Mesenchymal stem cell (in vitro differentiated cells and primary cell): ENCODE measurements at regions not wholly inside any gene's neighbourhood (a gene's known extent, or its start where the extent isn't known, plus 50 kb on each side); places are given as distances from the start of the nearest gene placed in this dataset.

Source experiments
- DNase-seq: peaks from one replicate; pipeline ENCODE4 v3.0.0-alpha.2; 2013
- H2AFZ ChIP-seq: one replicate; pipeline ENCODE4 v1.6.1; 2013; ENCODE audit warnings: low read depth, mild to moderate bottlenecking, control low read depth, inconsistent platforms, low read length, moderate library complexity
- H2AK5ac ChIP-seq: 2 replicates; pipeline ENCODE4 v1.6.1; 2013; ENCODE audit warnings: low read length, moderate library complexity, mild to moderate bottlenecking, inconsistent platforms; ENCODE audit not compliant: severe bottlenecking
- H2BK120ac ChIP-seq: one replicate; pipeline ENCODE4 v1.6.1; 2013; ENCODE audit warnings: low read depth, mild to moderate bottlenecking, inconsistent platforms, low read length, moderate library complexity
- H2BK12ac ChIP-seq, 2 experiments: one replicate each; pipeline ENCODE4 v1.6.1; 2013; ENCODE audit warnings: inconsistent platforms in 2 of 2, low read length in 2 of 2, mild to moderate bottlenecking in 2 of 2, moderate library complexity in 2 of 2, control low read depth in 1 of 2
- H2BK15ac ChIP-seq: one replicate; pipeline ENCODE4 v1.6.1; 2013; ENCODE audit warnings: mild to moderate bottlenecking, low read depth, inconsistent platforms; ENCODE audit not compliant: poor library complexity, severe bottlenecking
- H2BK5ac ChIP-seq: 2 replicates; pipeline ENCODE4 v1.6.1; 2013; ENCODE audit warnings: low read depth, mild to moderate bottlenecking, low read length, control low read depth, inconsistent platforms; ENCODE audit not compliant: poor library complexity, severe bottlenecking
- H3K14ac ChIP-seq, 2 experiments: one replicate each; pipeline ENCODE4 v1.6.1; 2013; ENCODE audit warnings: inconsistent platforms in 2 of 2, low read length in 2 of 2, control low read depth in 1 of 2, mild to moderate bottlenecking in 1 of 2, moderate library complexity in 1 of 2
- H3K18ac ChIP-seq, 2 experiments: one replicate each; pipeline ENCODE4 v1.6.1; 2013; ENCODE audit warnings: inconsistent platforms in 2 of 2, low read length in 2 of 2, control low read depth in 1 of 2, low read depth in 1 of 2, mild to moderate bottlenecking in 1 of 2
- H3K23ac ChIP-seq, 2 experiments: one replicate each; pipeline ENCODE4 v1.6.1; 2013; ENCODE audit warnings: inconsistent platforms in 2 of 2, low read length in 2 of 2, mild to moderate bottlenecking in 2 of 2, moderate library complexity in 2 of 2, control low read depth in 1 of 2
- H3K27ac ChIP-seq: 2 replicates; pipeline ENCODE4 v1.5.1; 2013; ENCODE audit warnings: mild to moderate bottlenecking, moderate library complexity, low read length, control low read depth, inconsistent platforms; ENCODE audit not compliant: poor library complexity, severe bottlenecking
- H3K27me3 ChIP-seq, 2 experiments: 2 replicates each; pipeline versions ENCODE4 v1.6.1 to v1.7.0; 2013; ENCODE audit warnings: low read length in 2 of 2, mild to moderate bottlenecking in 2 of 2, moderate library complexity in 2 of 2, control low read depth in 1 of 2, inconsistent platforms in 1 of 2; ENCODE audit not compliant: control insufficient read depth in 1 of 2, insufficient read depth in 1 of 2
- H3K36me3 ChIP-seq, 2 experiments: 2 replicates each; pipeline versions ENCODE4 v1.6.1 to v1.7.0; 2013; ENCODE audit warnings: low read length in 2 of 2, control low read depth in 1 of 2, inconsistent platforms in 1 of 2, low read depth in 1 of 2, mild to moderate bottlenecking in 1 of 2; ENCODE audit not compliant: insufficient read depth in 2 of 2, control insufficient read depth in 1 of 2
- H3K4ac ChIP-seq, 2 experiments: one replicate each; pipeline ENCODE4 v1.6.1; 2013; ENCODE audit warnings: inconsistent platforms in 2 of 2, low read length in 2 of 2, mild to moderate bottlenecking in 2 of 2, moderate library complexity in 2 of 2, control low read depth in 1 of 2, low read depth in 1 of 2
- H3K4me1 ChIP-seq: 2 replicates; pipeline ENCODE4 v1.6.1; 2013; ENCODE audit warnings: low read depth, low read length, control low read depth; ENCODE audit not compliant: control insufficient read depth, insufficient read depth
- H3K4me2 ChIP-seq: 2 replicates; pipeline ENCODE4 v1.6.1; 2013; ENCODE audit warnings: low read length, mild to moderate bottlenecking, inconsistent platforms; ENCODE audit not compliant: poor library complexity, severe bottlenecking
- H3K4me3 ChIP-seq, 2 experiments: 2 replicates each; pipeline versions ENCODE4 v1.5.1 to v1.7.0; 2013; ENCODE audit warnings: low read length in 2 of 2, mild to moderate bottlenecking in 2 of 2, control low read depth in 1 of 2, low read depth in 1 of 2; ENCODE audit not compliant: insufficient read depth in 1 of 2
- H3K79me1 ChIP-seq: replicated peaks from 2 replicates; pipeline ENCODE4 v1.6.1; 2013; ENCODE audit warnings: mild to moderate bottlenecking, control low read depth, low read length, inconsistent platforms; ENCODE audit not compliant: poor library complexity, severe bottlenecking
- H3K9ac ChIP-seq: 2 replicates; pipeline ENCODE4 v1.7.0; 2013; ENCODE audit warnings: mild to moderate bottlenecking, low read length, moderate library complexity
- H3K9me3 ChIP-seq: 2 replicates; pipeline ENCODE4 v1.7.0; 2013; ENCODE audit warnings: mild to moderate bottlenecking, low read length; ENCODE audit not compliant: control insufficient read depth
- H4K8ac ChIP-seq: one replicate; pipeline ENCODE4 v1.6.1; 2013; ENCODE audit warnings: inconsistent platforms, mild to moderate bottlenecking, low read length, moderate library complexity
- H4K91ac ChIP-seq: one replicate; pipeline ENCODE4 v1.6.1; 2013; ENCODE audit warnings: mild to moderate bottlenecking, low read length, inconsistent platforms
- WGBS: methylation state at CpG from one replicate; pipeline ENCODE4 v1.1.7; 2013; ENCODE audit warnings: mixed read lengths; 5-methylcytosine and 5-hydroxymethylcytosine counted together

GRCh38 chr1:30446095-30446494 is 277.3 kb downstream of the MATN1 start:
- H3K4ac ChIP-seq: no peak overlapping the region
- no peak overlapping the region for H2BK120ac ChIP-seq
- no peak overlapping the region for H3K23ac ChIP-seq
- WGBS: 73% methylated on average over 11 of the region's 11 CpGs
- H3K36me3 ChIP-seq: no peaks in the 10 kb centered on the region
- H3K79me1 ChIP-seq: no peaks in the 10 kb centered on the region
- H3K4me3 ChIP-seq: no peak overlapping the region
- no peak overlapping the region for H2AFZ ChIP-seq
- no peak overlapping the region for H2BK12ac ChIP-seq
- no peak overlapping the region for H3K18ac ChIP-seq
- H3K14ac ChIP-seq: no peak overlapping the region
- H3K4me2 ChIP-seq: no peak overlapping the region
- no peaks in the 10 kb centered on the region for H3K4me1 ChIP-seq
- H3K27me3 ChIP-seq: peaks cover 0 to 10% of the 10 kb centered on the region in 2 experiments
- H2BK15ac ChIP-seq: no peak overlapping the region
- H2BK5ac ChIP-seq: no peak overlapping the region
- no peaks in the 10 kb centered on the region for H3K9me3 ChIP-seq
- no peak overlapping the region for H4K91ac ChIP-seq
- no peak overlapping the region for H4K8ac ChIP-seq
- DNase-seq: no peak
- H2AK5ac ChIP-seq: no peak overlapping the region
- no peak overlapping the region for H3K27ac ChIP-seq
- H3K9ac ChIP-seq: no peak overlapping the region

- Histone ChIP-seq H3K18ac (no peak overlapping the region), H2AK5ac (no peak overlapping the region), H3K4me2 (no peak overlapping the region), H2BK12ac (no peak overlapping the region), H2BK120ac (no peak overlapping the region), H3K4me1 (no peaks in the 10 kb centered on the region), H3K9me3 (no peaks in the 10 kb centered on the region), H2BK15ac (no peak overlapping the region), H3K79me1 (no peaks in the 10 kb centered on the region), H4K8ac (no peak overlapping the region), H3K27me3 (peaks cover 0 to 10% of the 10 kb centered on the region in 2 experiments), H3K14ac (no peak overlapping the region), H3K4me3 (no peak overlapping the region), H4K91ac (no peak overlapping the region), H3K23ac (no peak overlapping the region), H3K36me3 (no peaks in the 10 kb centered on the region), H3K27ac (no peak overlapping the region), H3K4ac (no peak overlapping the region), H3K9ac (no peak overlapping the region), H2BK5ac (no peak overlapping the region), H2AFZ (no peak overlapping the region)
- no peak for DNase-seq
- WGBS: 77% methylated on average over 8 of the region's 10 CpGs
Measured at GRCh38 chr1:30445449-30445848, 277.9 kb downstream of the MATN1 start.

GRCh38 chr1:30444850-30445249 is 278.5 kb downstream of the MATN1 start:
- Histone ChIP-seq H3K79me1 (no peaks in the 10 kb centered on the region), H3K9ac (no peak overlapping the region), H2AK5ac (no peak overlapping the region), H2BK120ac (no peak overlapping the region), H3K4me1 (no peaks in the 10 kb centered on the region), H3K4ac (no peak overlapping the region), H3K27me3 (peaks cover 0 to 10% of the 10 kb centered on the region in 2 experiments), H3K4me3 (no peak overlapping the region), H2BK5ac (no peak overlapping the region), H3K4me2 (no peak overlapping the region), H3K9me3 (no peaks in the 10 kb centered on the region), H2BK15ac (no peak overlapping the region), H3K14ac (no peak overlapping the region), H3K23ac (no peak overlapping the region), H4K8ac (no peak overlapping the region), H2AFZ (no peak overlapping the region), H3K27ac (no peak overlapping the region), H4K91ac (no peak overlapping the region), H2BK12ac (no peak overlapping the region), H3K36me3 (no peaks in the 10 kb centered on the region), H3K18ac (no peak overlapping the region)
- no peak for DNase-seq
- 37% methylated on average over 2 of the region's 2 CpGs for WGBS

- no peak overlapping the region for H2BK12ac ChIP-seq
- no peaks in the 10 kb centered on the region for H3K36me3 ChIP-seq
- no peak overlapping the region for H4K91ac ChIP-seq
- no peak overlapping the region for H3K9ac ChIP-seq
- no peak overlapping the region for H2BK5ac ChIP-seq
- no peak overlapping the region for H3K18ac ChIP-seq
- H2BK15ac ChIP-seq: no peak overlapping the region
- H3K27me3 ChIP-seq: peaks cover 0 to 10% of the 10 kb centered on the region in 2 experiments
- H3K23ac ChIP-seq: no peak overlapping the region
- 45% methylated on average over 1 of the region's 1 CpG for WGBS
- no peak overlapping the region for H2AK5ac ChIP-seq
- no peak overlapping the region for H4K8ac ChIP-seq
- no peak overlapping the region for H3K4me3 ChIP-seq
- no peak overlapping the region for H2AFZ ChIP-seq
- no peaks in the 10 kb centered on the region for H3K4me1 ChIP-seq
- no peak overlapping the region for H2BK120ac ChIP-seq
- H3K4me2 ChIP-seq: no peak overlapping the region
- no peak for DNase-seq
- H3K9me3 ChIP-seq: no peaks in the 10 kb centered on the region
- no peaks in the 10 kb centered on the region for H3K79me1 ChIP-seq
- no peak overlapping the region for H3K4ac ChIP-seq
- H3K27ac ChIP-seq: no peak overlapping the region
- no peak overlapping the region for H3K14ac ChIP-seq
Measured at GRCh38 chr1:30444401-30444800, 279.0 kb downstream of the MATN1 start.
